ENCODE measurements at regions not wholly inside any gene's neighbourhood (a gene's known extent, or its start where the extent isn't known, plus 50 kb on each side); places are given as distances from the start of the nearest gene placed in this dataset.

GRCh38 chr3:64814351-64814750, 126.6 kb upstream of the ADAMTS9 start:
- ChIA-PET POLR2A (no interaction called here), CTCF (no interaction called here)
- Histone ChIP-seq H3K4me3 (ENCODE audit: low read depth, low read length) (no peak overlapping the region), H3K9me3 (no peaks in the 10 kb centered on the region), H3K27me3 (replicated peaks; ENCODE audit: control insufficient read depth, insufficient read depth, low read length) (no peaks in the 10 kb centered on the region), H3K36me3 (ENCODE audit: control insufficient read depth, insufficient read depth, low read length) (no peaks in the 10 kb centered on the region), H3K4me1 (no peaks in the 10 kb centered on the region)
- Mint-ChIP-seq H3K36me3 (ENCODE audit: insufficient read depth, unreplicated experiment) (no peaks in the 10 kb centered on the region), H3K4me3 (ENCODE audit: unreplicated experiment) (no peak overlapping the region), H3K4me1 (ENCODE audit: low read depth, unreplicated experiment) (no peaks in the 10 kb centered on the region), H3K27me3 (ENCODE audit: insufficient read depth, unreplicated experiment) (no peaks in the 10 kb centered on the region), H3K9me3 (ENCODE audit: unreplicated experiment) (peaks cover 8% of the 10 kb centered on the region), H3K27ac (ENCODE audit: unreplicated experiment) (no peak overlapping the region)
- intact Hi-C loops (cut with micrococcal nuclease; ENCODE audit: unreplicated experiment): no loop called here
- TF ChIP-seq, protein P1, sequence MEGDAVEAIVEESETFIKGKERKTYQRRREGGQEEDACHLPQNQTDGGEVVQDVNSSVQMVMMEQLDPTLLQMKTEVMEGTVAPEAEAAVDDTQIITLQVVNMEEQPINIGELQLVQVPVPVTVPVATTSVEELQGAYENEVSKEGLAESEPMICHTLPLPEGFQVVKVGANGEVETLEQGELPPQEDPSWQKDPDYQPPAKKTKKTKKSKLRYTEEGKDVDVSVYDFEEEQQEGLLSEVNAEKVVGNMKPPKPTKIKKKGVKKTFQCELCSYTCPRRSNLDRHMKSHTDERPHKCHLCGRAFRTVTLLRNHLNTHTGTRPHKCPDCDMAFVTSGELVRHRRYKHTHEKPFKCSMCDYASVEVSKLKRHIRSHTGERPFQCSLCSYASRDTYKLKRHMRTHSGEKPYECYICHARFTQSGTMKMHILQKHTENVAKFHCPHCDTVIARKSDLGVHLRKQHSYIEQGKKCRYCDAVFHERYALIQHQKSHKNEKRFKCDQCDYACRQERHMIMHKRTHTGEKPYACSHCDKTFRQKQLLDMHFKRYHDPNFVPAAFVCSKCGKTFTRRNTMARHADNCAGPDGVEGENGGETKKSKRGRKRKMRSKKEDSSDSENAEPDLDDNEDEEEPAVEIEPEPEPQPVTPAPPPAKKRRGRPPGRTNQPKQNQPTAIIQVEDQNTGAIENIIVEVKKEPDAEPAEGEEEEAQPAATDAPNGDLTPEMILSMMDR (IDR thresholded peaks at IDR 0.05; ENCODE audit: insufficient read depth in 1 of 2, low read depth in 1 of 2, low read length in 1 of 2, severe bottlenecking in 1 of 2, unreplicated experiment in 1 of 2): no peak
- no TSS peak for BruUV-seq (replicated peaks)
- no peak for DNase-seq

DNA sequence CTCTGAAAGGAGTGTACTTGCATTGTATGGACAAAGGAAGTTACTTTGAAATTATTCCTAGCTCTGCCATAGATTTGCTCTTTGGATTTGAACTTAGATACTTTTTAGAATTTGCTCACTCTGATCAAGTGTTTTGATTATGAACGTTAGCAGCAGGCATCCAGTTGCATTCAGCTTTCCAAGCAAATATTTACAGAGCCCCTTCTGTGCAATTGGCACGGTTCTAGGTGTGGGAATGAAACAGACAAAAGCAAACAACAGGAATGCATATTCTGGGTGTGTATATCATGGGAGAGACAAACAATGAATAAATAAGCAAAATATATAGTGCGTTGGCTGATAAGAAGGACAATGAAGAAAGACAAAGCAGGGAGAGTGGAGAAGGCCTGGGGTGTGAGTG, 125.5 kb upstream of the ADAMTS9 start:
- Mint-ChIP-seq H3K9me3 (ENCODE audit: unreplicated experiment) (peaks cover 8% of the 10 kb centered on the region), H3K4me3 (ENCODE audit: unreplicated experiment) (no peak overlapping the region), H3K27me3 (ENCODE audit: insufficient read depth, unreplicated experiment) (no peaks in the 10 kb centered on the region), H3K4me1 (ENCODE audit: low read depth, unreplicated experiment) (no peaks in the 10 kb centered on the region), H3K36me3 (ENCODE audit: insufficient read depth, unreplicated experiment) (no peaks in the 10 kb centered on the region), H3K27ac (ENCODE audit: unreplicated experiment) (no peak overlapping the region)
- CTCF ChIA-PET: no interaction called here
- Histone ChIP-seq H3K4me3 (ENCODE audit: low read depth, low read length) (no peak overlapping the region), H3K36me3 (ENCODE audit: control insufficient read depth, insufficient read depth, low read length) (no peaks in the 10 kb centered on the region), H3K9me3 (no peaks in the 10 kb centered on the region), H3K4me1 (no peaks in the 10 kb centered on the region), H3K27me3 (replicated peaks; ENCODE audit: control insufficient read depth, insufficient read depth, low read length) (no peaks in the 10 kb centered on the region)
- no TSS peak for BruUV-seq (replicated peaks)
- intact Hi-C loops (cut with micrococcal nuclease; ENCODE audit: unreplicated experiment): no loop called here
- DNase-seq: no peak
- POLR2A ChIA-PET: no interaction called here
- TF ChIP-seq, protein P1 (IDR thresholded peaks at IDR 0.05; ENCODE audit: insufficient read depth in 1 of 2, low read depth in 1 of 2, low read length in 1 of 2, severe bottlenecking in 1 of 2, unreplicated experiment in 1 of 2): no peak

DNA sequence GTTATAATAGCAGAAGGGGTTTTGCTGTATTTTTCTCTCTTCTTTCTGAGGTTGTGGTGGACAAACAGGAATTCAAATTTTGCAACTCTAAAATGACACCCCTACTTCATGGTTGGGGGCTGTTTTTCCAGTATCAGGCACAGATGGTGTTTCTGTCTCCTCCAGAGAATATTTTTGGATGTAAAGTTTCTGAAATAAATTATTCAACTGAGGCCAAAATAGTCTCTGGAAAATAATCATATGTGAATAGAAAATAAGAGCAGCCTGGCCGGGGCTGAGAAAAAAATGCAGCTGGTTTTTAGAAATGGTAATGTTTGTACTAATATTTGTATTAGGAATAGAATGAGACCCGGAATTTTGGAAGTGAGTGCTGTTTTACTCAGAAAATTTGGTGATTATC, 121.3 kb upstream of the ADAMTS9 start:
- Mint-ChIP-seq H3K27me3 (ENCODE audit: insufficient read depth, unreplicated experiment) (no peaks in the 10 kb centered on the region), H3K36me3 (ENCODE audit: insufficient read depth, unreplicated experiment) (no peaks in the 10 kb centered on the region), H3K4me1 (ENCODE audit: low read depth, unreplicated experiment) (peaks cover 17% of the 10 kb centered on the region), H3K4me3 (ENCODE audit: unreplicated experiment) (no peak overlapping the region), H3K27ac (ENCODE audit: unreplicated experiment) (no peak overlapping the region), H3K9me3 (ENCODE audit: unreplicated experiment) (peaks cover 8% of the 10 kb centered on the region)
- Histone ChIP-seq H3K4me1 (peaks cover 18% of the 10 kb centered on the region; the same call in 1 of the 2 replicates), H3K36me3 (ENCODE audit: control insufficient read depth, insufficient read depth, low read length) (no peaks in the 10 kb centered on the region), H3K27me3 (replicated peaks; ENCODE audit: control insufficient read depth, insufficient read depth, low read length) (no peaks in the 10 kb centered on the region; the same call in 1 of the 2 replicates), H3K9me3 (no peaks in the 10 kb centered on the region), H3K4me3 (ENCODE audit: low read depth, low read length) (no peak overlapping the region)
- DNase-seq: no peak
- intact Hi-C loops (cut with micrococcal nuclease; ENCODE audit: unreplicated experiment): no loop called here
- BruUV-seq (replicated peaks): no TSS peak
- ChIA-PET POLR2A (no interaction called here), CTCF (no interaction called here)
- TF ChIP-seq, protein P1 (IDR thresholded peaks at IDR 0.05; ENCODE audit: insufficient read depth in 1 of 2, low read depth in 1 of 2, low read length in 1 of 2, severe bottlenecking in 1 of 2, unreplicated experiment in 1 of 2): no peak

All from Caco-2 (cell line).